Motor neuron (in vitro differentiated cells): ENCODE measurements at regions not wholly inside any gene's neighbourhood (a gene's known extent, or its start where the extent isn't known, plus 50 kb on each side); places are given as distances from the start of the nearest gene placed in this dataset.

Experiments used
- ATAC-seq, 8 experiments: fragments of 200-7000 bp; cut with Tn5 transposase; replicated peaks in 6 of 8; 2 replicates each; pipeline ENCODE4 v1.8.0; 2021; ENCODE audit warnings: mild to moderate bottlenecking in 8 of 8, moderate library complexity in 8 of 8
- H3K27ac ChIP-seq, 2 donors: fragments of 250-450 bp; sonication (Bioruptor Pico); 2 replicates each; pipeline ENCODE4 v1.9.0; 2021; ENCODE audit warnings: antibody characterized with exemption in 2 of 2, mild to moderate bottlenecking in 2 of 2, moderate library complexity in 1 of 2
- H3K4me1 ChIP-seq, 2 donors: fragments of 250-450 bp; sonication (Bioruptor Pico); replicated peaks in 1 of 2; 2 replicates each; pipeline ENCODE4 v1.6.1; 2021; ENCODE audit warnings: antibody characterized with exemption in 2 of 2, mild to moderate bottlenecking in 2 of 2, moderate library complexity in 1 of 2
- H3K4me3 ChIP-seq, 5 donors: fragments of 250-450 bp; sonication (Bioruptor Pico); 2 replicates each; pipeline ENCODE4 v1.9.0; 2021; ENCODE audit warnings: antibody characterized with exemption in 5 of 5, mild to moderate bottlenecking in 5 of 5, moderate library complexity in 4 of 5
- WGBS, 10 experiments: fragments of 450-650 bp; shearing (Covaris generic); methylation state at CpG; one replicate each; pipeline ENCODE4 v1.0.0; 2022; 5-methylcytosine and 5-hydroxymethylcytosine counted together
- in situ Hi-C, 9 experiments: fragments of 400-800 bp; cut with MboI; loops; one replicate each; pipeline ENCODE4 v1.15.0; 2021; ENCODE audit warnings: low sequenced_read_pairs in 9 of 9, low pct_unique_long_range_greater_than_20kb in 2 of 9; ENCODE audit not compliant: unreplicated experiment in 9 of 9

DNA sequence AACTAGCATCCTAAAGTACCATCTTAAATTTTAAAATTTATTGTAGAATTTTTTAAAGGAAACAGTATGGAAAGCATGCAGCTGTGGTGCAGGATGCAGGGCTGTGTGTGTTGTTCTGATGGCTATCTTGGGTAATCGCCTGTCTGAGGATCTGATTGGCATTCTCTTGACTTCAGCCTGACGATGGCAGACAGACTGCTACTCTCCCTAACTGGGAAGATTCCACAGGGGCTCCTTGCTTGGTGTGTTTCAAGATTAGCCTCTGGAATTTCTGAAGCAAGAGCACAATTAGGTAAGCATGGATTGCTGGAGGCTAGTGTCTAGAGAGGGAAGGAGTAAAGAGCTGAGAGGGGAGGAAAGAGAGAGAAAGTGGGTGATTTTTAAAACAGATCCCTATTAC lies 696.8 kb upstream of the LRFN5 start:
- H3K4me3 ChIP-seq: no peak overlapping the region
- ATAC-seq: peak in 1 of 8 experiments; percentile 17
- no peak overlapping the region for H3K27ac ChIP-seq
- in situ Hi-C loops: no loop called here
- WGBS, 10 experiments: 0 to 92% (median 10%) methylated on average over 1 to 2 of the region's 2 CpGs; no CpG with 5 or more reads in 5 of the 10 experiments
- H3K4me1 ChIP-seq: no peaks in the 10 kb centered on the region

DNA sequence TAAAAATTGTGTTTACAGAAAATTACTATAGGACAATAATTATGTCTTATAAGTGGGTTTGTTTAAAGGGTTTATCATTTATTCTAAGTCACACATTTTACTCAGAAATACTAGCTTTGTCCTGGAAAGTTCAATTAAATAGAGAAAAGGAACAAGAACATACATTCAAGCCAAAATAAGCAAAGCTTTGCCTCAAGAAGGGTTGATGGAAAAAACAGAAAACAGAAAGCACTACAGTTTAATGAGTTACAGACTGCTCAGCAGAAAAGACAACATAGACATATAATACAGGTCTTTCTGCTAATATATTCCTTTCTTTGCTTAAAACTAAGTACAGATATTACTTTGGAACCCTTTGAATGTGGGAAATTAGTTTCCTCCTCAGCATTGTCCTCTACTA lies 703.0 kb upstream of the LRFN5 start:
- in situ Hi-C loops: no loop called here
- Histone ChIP-seq H3K27ac (no peak overlapping the region), H3K4me3 (no peak overlapping the region), H3K4me1 (no peaks in the 10 kb centered on the region)
- ATAC-seq: no peak

DNA sequence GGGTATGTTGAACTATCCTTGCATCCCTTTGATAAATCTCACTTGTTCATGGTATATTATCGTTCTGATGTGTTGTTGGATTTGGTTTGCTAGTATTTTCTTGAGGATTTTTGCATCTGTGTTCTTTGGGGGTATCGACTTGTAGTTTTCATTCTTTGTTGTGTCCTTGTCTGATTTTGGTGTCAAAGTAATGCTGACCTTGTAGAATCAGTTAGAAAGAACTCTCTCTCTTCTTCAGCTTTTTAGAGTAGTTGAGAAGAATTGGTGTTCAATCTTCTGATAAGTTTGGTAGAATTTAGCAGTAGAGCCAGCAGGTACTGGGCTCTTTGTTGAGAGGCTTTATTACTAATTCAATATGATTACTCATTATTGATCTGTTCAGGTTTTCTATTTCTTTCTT lies 707.2 kb upstream of the LRFN5 start:
- Histone ChIP-seq H3K27ac (no peak overlapping the region), H3K4me1 (no peaks in the 10 kb centered on the region), H3K4me3 (no peak overlapping the region)
- ATAC-seq: no peak
- WGBS, 10 experiments: 0 to 72% (median 20%) methylated on average over 1 to 2 of the region's 2 CpGs; no CpG with 5 or more reads in 1 of the 10 experiments
- in situ Hi-C loops: no loop called here

DNA sequence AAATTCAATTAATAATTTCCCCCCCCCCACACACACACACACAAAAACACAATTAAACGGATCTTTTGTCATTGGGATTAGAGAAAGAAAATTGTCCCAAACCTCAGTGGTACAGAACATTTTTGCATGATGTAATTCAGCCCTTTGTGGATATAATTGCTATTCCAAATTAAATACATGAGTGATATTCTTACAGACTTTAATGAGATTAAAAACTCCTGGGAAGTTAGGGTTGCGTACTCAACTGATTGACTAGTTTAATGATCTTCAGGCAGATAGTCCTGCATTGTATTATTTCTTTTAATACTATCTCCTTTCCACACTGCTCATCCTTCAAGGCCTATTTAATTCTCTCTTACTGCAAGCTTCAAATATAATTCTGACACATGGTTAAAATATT lies 711.8 kb upstream of the LRFN5 start:
- 11 to 100% (median 91%) methylated on average over 1 to 2 of the region's 2 CpGs; no CpG with 5 or more reads in 1 of the 10 experiments for WGBS, 10 experiments
- Histone ChIP-seq H3K4me3 (no peak overlapping the region), H3K27ac (no peak overlapping the region), H3K4me1 (no peaks in the 10 kb centered on the region)
- in situ Hi-C loops: no loop called here
- no peak for ATAC-seq

DNA sequence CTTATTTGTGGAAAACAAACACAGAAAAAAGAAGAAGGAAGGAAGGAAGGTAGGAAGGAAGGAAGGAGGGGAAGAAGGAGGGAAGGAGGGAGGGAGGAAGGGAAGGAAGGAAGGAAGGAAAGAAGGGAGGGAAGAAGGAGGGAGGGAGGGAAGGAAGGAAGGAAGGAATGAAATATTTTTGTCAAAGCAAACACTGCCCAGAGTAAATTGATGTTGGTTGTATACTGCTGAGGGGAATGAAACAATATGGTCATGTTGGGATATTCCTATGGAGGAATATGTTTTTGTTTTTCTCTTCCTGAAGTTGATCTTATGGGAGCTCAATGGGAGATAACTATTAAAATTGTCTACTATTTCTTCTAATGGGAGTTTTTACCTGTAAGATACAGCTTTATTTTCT lies 717.5 kb upstream of the LRFN5 start:
- H3K4me3 ChIP-seq: no peak overlapping the region
- no peaks in the 10 kb centered on the region for H3K4me1 ChIP-seq
- no peak for ATAC-seq
- H3K27ac ChIP-seq: no peak overlapping the region
- in situ Hi-C loops: no loop called here

DNA sequence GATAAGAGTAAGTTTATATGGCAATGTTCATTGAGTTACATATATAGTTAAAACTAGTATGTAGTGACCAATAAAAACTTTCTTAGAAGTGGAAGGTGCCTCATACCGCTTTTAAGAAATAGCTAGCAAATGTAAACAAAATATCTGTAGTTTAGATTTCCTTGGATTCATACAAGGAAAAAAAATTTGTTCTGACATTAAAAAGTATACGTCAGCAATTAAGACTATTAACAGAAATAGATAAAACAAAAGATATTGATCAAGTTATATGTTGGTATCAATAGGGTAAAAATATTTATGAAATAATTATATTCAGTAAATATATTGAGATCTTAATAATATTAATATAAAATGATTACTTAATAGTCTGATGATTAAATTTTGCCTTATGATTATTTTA lies 718.8 kb upstream of the LRFN5 start:
- in situ Hi-C loops: no loop called here
- Histone ChIP-seq H3K4me1 (no peaks in the 10 kb centered on the region), H3K4me3 (no peak overlapping the region), H3K27ac (no peak overlapping the region)
- 12 to 100% (median 92%) methylated on average over 1 to 2 of the region's 2 CpGs; no CpG with 5 or more reads in 1 of the 10 experiments for whole genome bisulfite sequencing, 10 experiments
- ATAC-seq: no peak

DNA sequence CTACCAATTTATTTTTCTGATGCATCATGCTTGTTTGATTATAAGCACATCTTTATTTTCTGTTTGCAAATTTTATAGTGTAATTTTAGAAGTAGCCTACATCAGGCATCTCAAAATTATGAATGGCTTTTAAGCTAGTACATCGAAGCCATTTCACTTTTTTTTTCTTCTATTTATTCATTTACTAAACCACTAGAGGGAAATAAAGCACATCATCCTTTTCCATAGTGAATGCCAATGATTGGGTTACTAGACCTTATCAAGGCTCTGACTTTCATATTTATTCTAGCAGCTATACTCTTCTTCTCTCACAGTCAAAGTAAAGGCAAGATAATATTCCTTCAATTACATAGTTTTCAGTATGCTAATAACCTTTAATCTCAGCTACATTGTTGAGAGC lies 736.4 kb upstream of the LRFN5 start:
- no peak overlapping the region for H3K4me3 ChIP-seq
- no peak for ATAC-seq
- H3K27ac ChIP-seq: no peak overlapping the region
- WGBS, 10 experiments: 0 to 89% (median 13%) methylated on average over 1 of the region's 1 CpG; no CpG with 5 or more reads in 1 of the 10 experiments
- in situ Hi-C loops: no loop called here
- no peaks in the 10 kb centered on the region for H3K4me1 ChIP-seq

DNA sequence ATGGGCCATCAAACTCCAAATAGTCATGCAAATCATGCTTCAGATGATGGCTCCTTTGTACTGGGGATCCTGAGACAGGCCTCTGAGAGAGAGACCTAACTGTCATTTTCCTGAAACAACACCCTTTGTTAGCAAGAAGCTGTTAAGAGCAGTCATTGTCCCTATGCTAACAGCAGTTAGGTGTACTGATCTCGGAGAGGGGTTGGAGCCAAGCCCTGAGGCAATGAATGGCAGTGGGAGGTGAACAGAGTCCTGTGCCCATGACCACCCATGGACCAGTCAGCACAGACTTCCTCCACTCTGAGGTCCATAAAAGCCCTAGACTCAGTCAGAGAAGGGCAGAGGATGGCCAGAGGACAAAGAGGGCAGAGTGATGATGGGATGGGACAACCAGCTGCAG lies 747.6 kb upstream of the LRFN5 start:
- Histone ChIP-seq H3K4me1 (no peaks in the 10 kb centered on the region), H3K4me3 (no peak overlapping the region), H3K27ac (no peak overlapping the region)
- 0 to 83% (median 40%) methylated on average over 1 of the region's 1 CpG; no CpG with 5 or more reads in 5 of the 10 experiments for WGBS, 10 experiments
- in situ Hi-C loops: no loop called here
- no peak for ATAC-seq

DNA sequence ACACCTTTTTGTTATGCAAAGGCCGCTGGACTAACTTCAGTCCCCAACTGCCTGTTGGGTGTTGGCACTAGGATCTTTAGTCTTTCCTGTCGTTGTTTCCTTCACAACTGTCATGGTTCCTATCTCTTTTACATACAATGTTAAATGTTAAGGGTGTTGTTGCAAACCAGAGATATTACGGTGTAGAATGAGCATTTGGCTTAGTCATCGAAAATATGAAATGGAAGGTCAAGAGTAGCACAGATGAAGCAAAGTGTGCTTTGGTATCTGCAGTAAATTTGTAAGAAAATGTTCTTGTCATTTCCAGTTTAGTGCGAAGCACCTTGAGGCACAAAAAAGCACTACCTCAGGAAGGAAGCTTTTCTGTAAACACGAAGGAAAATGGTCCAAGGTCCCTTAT lies 751.3 kb upstream of the LRFN5 start:
- ATAC-seq: no peak
- Histone ChIP-seq H3K27ac (no peak overlapping the region), H3K4me3 (no peak overlapping the region), H3K4me1 (no peaks in the 10 kb centered on the region)
- in situ Hi-C loops: no loop called here
- WGBS, 10 experiments: 10 to 95% (median 60%) methylated on average over 2 to 6 of the region's 6 CpGs; no CpG with 5 or more reads in 1 of the 10 experiments

DNA sequence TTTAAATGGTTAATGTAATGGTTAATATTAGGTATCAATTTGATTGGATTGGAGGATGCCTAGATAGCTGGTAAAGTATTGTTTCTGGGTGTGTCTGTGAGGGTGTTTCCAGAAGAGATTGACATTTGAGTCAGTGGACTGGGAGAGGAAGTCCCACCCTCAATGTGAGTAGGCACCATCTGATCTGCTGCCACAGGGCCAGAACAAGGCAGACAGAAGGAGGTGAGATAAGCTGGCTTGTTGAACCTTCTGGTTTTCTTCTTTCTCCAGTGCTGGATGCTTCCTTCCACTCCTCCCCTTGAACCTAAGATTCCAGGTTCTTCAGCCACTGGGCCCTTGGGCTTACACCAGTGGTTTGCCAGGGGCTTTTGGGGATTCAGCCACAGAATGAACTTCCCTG lies 756.5 kb upstream of the LRFN5 start:
- Histone ChIP-seq H3K27ac (no peak overlapping the region), H3K4me1 (peaks cover 0 to 5% of the 10 kb centered on the region in 2 donors), H3K4me3 (no peak overlapping the region)
- no peak for ATAC-seq
- in situ Hi-C loops: no loop called here

DNA sequence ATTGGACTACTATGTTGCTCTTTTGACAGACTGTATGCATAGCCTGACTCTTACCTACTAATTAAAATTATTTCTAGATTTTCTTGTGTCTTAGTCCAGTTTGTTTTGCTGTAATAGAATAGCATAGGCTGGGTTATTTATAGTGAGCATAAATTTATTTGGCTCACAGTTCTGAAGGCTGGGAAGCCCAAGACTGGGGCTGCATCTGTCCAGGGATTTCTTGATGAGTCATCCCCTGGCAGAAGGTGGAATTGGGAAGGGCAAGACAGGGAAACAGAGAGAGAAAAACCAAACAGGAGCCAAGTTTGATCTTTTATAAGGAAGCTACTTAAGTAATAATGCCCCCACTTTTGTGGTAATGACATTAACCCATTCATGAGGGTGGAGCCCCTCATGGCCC lies 759.2 kb upstream of the LRFN5 start:
- ATAC-seq: peak in 6 of 8 experiments; percentile 43 to 81 (median 61)
- in situ Hi-C loops: no loop called here
- Histone ChIP-seq H3K4me3 (no peak overlapping the region), H3K4me1 (peaks cover 0 to 5% of the 10 kb centered on the region in 2 donors), H3K27ac (no peak overlapping the region)

DNA sequence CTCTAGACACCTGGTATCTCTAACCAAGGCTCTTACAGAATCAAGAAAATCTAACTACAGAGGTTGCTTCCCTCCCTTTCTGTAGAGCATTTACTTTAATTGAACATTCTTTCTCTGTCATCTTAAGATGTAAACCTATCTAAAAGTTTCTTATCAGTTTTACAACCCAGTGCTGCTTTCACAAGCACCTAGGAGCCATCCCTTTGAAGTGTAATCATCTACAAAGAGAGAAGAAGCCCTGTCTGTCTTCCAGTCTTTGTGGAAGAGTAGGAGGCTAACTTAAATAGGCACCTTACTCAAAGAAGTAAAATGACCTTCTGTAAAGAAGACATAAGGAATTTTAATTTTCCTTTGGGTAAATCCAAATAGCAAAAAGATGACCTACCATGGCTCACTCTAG lies 763.9 kb upstream of the LRFN5 start:
- Histone ChIP-seq H3K27ac (no peak overlapping the region), H3K4me3 (no peak overlapping the region), H3K4me1 (no peaks in the 10 kb centered on the region)
- in situ Hi-C loops: no loop called here
- ATAC-seq: no peak

DNA sequence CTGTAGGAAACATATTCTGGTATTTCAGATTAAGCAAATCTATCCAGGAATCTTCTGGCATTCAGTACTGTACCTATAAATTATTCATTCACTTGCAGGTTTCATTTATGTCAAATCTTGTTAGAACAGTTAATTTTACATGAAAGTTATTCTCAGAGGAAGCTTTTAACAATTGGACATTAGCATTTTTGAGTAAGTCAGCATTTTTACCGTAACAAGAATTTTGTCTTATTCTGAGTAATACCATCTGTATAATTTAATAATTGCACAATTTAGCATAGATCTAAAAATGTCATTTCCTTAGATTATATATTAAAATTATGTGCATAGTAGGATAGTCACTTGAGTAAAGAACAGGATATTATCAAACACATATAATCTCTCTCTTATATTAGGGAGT lies 764.8 kb upstream of the LRFN5 start:
- in situ Hi-C loops: no loop called here
- Histone ChIP-seq H3K4me1 (no peaks in the 10 kb centered on the region), H3K27ac (no peak overlapping the region), H3K4me3 (no peak overlapping the region)
- WGBS, 10 experiments: 0 to 100% (median 44%) methylated on average over 1 of the region's 1 CpG; no CpG with 5 or more reads in 2 of the 10 experiments
- ATAC-seq: peak in 1 of 8 experiments; percentile 43

DNA sequence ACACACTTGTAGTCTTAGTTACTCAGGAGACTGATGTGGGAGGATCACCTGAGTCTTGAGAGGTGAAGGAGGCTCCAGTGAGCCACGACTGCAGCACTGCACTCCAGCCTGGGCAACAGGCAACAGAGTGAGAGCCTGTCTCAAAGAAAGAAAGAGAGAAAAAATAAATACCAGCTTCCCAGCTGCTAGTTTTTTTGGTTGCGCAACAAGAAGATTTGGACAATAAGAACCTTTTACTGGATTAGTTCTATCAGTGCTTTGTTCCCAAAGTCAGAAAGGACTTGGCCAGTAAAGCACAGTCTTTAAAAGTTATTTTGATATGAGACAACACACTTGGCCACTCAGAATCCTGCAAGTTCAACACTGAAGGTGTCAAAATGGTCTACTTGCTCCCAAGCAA lies 768.1 kb upstream of the LRFN5 start:
- ATAC-seq: no peak
- Histone ChIP-seq H3K4me1 (no peaks in the 10 kb centered on the region), H3K27ac (no peak overlapping the region), H3K4me3 (no peak overlapping the region)
- in situ Hi-C loops: no loop called here
- WGBS, 10 experiments: 4 to 100% (median 96%) methylated on average over 1 to 2 of the region's 2 CpGs; no CpG with 5 or more reads in 4 of the 10 experiments

DNA sequence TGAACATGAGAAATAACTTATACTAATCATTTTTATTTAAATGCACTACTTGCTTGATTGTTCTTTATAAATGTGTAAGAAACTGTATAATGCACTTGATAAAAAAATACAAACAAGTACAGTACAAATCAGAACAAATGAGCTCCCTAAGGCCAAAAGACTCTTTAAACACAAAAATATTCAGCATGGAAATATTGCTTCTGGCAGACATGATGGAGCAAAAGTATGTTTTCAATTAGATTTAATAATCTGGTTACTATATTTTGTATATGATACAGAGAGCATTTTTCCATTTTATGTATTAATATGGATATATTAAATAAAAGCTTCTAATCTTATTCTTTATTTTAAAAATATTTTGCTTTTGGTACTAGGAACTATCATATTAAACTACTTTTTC lies 800.2 kb upstream of the LRFN5 start:
- Histone ChIP-seq H3K27ac (no peak overlapping the region), H3K4me3 (no peak overlapping the region), H3K4me1 (no peaks in the 10 kb centered on the region)
- in situ Hi-C loops: no loop called here
- ATAC-seq: no peak
